PFSK-1 (cell line): ENCODE measurements at regions not wholly inside any gene's neighbourhood (a gene's known extent, or its start where the extent isn't known, plus 50 kb on each side); places are given as distances from the start of the nearest gene placed in this dataset.

Source experiments
- FOXP2 ChIP-seq: optimal IDR thresholded peaks from 2 replicates; pipeline ENCODE3; 2011; ENCODE audit warnings: borderline replicate concordance, control low read depth, inconsistent platforms; ENCODE audit not compliant: insufficient read depth; ENCODE audit errors: extremely low read length, extremely low read depth
- POLR2AphosphoS5 ChIP-seq: IDR thresholded peaks from 2 replicates; pipeline ENCODE4 v1.6.1; 2012; ENCODE audit warnings: low read depth, mild to moderate bottlenecking, control low read depth, low read length, moderate library complexity
- SIN3A ChIP-seq: IDR thresholded peaks from 2 replicates; pipeline ENCODE4 v1.6.1; 2012; ENCODE audit warnings: mild to moderate bottlenecking, low read length, moderate library complexity, borderline replicate concordance; ENCODE audit not compliant: insufficient read depth
- TAF1 ChIP-seq: IDR thresholded peaks from 2 replicates; pipeline ENCODE4 v1.6.1; 2012; ENCODE audit warnings: low read length, control low read depth, borderline replicate concordance; ENCODE audit not compliant: insufficient read depth
- TF ChIP-seq, protein P1 (sequence below), 2 experiments: IDR thresholded peaks; 2 replicates each; pipeline versions ENCODE4 v1.6.1 to v1.8.0; 2011 to 2012; ENCODE audit warnings: low read depth in 2 of 2, low read length in 2 of 2, control low read depth in 1 of 2, inconsistent platforms in 1 of 2, mild to moderate bottlenecking in 1 of 2, moderate library complexity in 1 of 2; ENCODE audit not compliant: insufficient read depth in 1 of 2

DNA sequence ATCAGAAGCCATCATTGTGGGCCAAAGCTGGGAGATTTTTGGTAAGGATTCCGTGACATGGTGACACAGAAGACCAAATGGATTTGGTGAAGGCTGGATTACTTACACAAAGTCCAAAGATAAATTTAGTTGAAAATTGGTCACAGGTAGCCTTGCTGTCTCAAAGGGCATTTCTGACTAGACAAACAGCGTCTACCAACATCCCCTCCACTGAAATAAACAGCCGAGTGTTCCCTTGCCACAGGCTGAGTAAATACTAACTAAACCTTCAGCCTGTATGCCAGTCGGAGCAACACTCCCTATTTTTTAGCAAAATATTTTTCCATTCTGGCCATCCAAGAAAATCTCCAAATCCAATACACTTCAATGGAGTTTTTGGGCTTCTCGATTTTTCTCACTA is 279.9 kb upstream of the CITED2 start:
- TF ChIP-seq FOXP2, result no peak
- no peak for TF ChIP-seq TAF1

DNA sequence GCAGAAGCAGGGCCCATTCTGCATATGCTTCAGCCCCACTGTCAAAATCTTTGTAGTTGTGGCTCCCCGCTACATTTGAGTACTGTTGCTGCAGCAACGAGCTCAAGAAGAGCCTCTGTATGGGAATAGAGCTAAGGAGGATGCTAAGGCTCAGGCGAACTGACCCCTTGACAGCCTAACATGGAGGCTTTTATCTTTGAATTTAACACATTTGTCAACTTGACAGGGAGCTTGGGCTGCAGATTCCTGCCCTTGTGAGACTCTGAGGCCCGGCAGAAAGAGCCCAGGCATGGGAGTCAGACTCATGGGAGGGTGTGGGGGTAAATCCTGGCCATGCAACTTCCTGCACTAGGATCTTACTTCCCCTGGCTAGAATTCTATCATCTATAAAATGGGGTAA is 278.7 kb upstream of the CITED2 start:
- no peak for TF ChIP-seq FOXP2
- TF ChIP-seq, protein P1, sequence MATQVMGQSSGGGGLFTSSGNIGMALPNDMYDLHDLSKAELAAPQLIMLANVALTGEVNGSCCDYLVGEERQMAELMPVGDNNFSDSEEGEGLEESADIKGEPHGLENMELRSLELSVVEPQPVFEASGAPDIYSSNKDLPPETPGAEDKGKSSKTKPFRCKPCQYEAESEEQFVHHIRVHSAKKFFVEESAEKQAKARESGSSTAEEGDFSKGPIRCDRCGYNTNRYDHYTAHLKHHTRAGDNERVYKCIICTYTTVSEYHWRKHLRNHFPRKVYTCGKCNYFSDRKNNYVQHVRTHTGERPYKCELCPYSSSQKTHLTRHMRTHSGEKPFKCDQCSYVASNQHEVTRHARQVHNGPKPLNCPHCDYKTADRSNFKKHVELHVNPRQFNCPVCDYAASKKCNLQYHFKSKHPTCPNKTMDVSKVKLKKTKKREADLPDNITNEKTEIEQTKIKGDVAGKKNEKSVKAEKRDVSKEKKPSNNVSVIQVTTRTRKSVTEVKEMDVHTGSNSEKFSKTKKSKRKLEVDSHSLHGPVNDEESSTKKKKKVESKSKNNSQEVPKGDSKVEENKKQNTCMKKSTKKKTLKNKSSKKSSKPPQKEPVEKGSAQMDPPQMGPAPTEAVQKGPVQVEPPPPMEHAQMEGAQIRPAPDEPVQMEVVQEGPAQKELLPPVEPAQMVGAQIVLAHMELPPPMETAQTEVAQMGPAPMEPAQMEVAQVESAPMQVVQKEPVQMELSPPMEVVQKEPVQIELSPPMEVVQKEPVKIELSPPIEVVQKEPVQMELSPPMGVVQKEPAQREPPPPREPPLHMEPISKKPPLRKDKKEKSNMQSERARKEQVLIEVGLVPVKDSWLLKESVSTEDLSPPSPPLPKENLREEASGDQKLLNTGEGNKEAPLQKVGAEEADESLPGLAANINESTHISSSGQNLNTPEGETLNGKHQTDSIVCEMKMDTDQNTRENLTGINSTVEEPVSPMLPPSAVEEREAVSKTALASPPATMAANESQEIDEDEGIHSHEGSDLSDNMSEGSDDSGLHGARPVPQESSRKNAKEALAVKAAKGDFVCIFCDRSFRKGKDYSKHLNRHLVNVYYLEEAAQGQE (IDR thresholded peaks at IDR 0.05; ENCODE audit: insufficient read depth in 1 of 2, low read depth in 2 of 2, low read length in 2 of 2), result no peak
- no peak for TF ChIP-seq TAF1
- TF ChIP-seq SIN3A, result no peak

DNA sequence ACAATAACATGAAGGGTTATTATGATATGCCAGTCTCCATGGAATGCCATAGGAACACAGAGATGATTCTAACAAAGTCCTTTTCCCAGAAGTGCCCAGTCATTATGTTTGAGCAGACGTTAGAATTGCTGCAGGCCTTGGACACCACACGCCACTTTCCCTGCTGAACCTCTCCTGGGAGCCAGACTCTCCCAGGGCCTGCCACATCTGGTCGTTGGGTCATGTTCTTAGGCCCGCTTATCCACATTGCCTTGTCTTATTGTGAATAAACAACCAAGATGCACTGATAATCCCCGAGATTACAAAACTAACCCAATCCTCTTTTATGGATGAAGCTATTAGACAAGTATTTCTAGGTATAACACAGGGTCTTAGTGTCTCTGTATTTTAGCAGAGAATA is 276.5 kb upstream of the CITED2 start:
- TF ChIP-seq POLR2AphosphoS5 (no peak), SIN3A (no peak), FOXP2 (no peak), TAF1 (no peak)
- TF ChIP-seq, protein P1 (IDR thresholded peaks at IDR 0.05; ENCODE audit: insufficient read depth in 1 of 2, low read depth in 2 of 2, low read length in 2 of 2), result no peak

DNA sequence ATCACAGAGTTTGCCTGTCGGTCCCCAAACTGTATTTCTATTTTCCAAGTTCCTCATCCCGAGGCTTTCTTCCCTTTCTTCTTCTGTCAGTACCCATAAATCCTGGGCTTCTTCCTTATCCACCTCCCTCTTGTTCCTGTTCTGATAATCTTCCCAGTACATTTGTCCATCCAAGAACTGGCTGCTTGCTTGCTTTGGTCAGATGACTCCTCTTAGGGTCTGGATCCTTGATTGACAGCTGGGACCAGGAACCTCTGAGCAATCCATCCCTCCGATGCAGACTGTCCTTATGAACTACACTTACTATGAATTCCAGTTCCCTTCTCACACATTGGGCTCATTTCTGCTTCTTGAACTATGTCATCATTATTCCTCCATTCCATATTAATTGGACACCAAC is 275.3 kb upstream of the CITED2 start:
- TF ChIP-seq, protein P1 (IDR thresholded peaks at IDR 0.05; ENCODE audit: insufficient read depth in 1 of 2, low read depth in 2 of 2, low read length in 2 of 2), result no peak
- TF ChIP-seq FOXP2 (no peak), TAF1 (no peak), POLR2AphosphoS5 (no peak), SIN3A (no peak)

DNA sequence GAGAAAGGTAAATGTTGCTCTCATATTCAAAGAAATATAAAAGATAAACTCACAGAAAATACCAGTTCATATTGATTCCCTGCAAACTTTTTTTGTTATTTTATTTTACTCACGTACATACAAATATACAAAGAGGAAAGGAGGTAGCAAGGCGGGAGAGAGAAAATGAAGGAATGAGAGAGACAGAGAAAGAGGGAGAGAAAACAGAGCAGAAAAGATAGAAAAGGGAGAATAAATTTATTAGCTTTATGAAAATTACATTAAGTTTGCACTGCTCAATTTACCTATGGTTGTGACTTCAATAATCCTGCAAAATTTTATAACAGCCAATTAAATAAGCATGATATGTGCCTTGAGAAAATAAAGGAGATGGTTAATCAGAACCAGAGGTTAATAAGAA is 274.7 kb upstream of the CITED2 start:
- TF ChIP-seq SIN3A (no peak), TAF1 (no peak), FOXP2 (no peak), POLR2AphosphoS5 (no peak)
- TF ChIP-seq, protein P1 (IDR thresholded peaks at IDR 0.05; ENCODE audit: insufficient read depth in 1 of 2, low read depth in 2 of 2, low read length in 2 of 2), result no peak
